AG04450 (cell line): ENCODE measurements at regions not wholly inside any gene's neighbourhood (a gene's known extent, or its start where the extent isn't known, plus 50 kb on each side); places are given as distances from the start of the nearest gene placed in this dataset.
"Not testable (repeated sequence)": the region's sequence is repeated elsewhere in the genome, so short reads cannot be mapped to it uniquely, and the experiment has no call there.

Experiments used
- CTCF ChIA-PET: fragments of 300-600, 350-600 bp; formaldehyde crosslinking; extraction: SDS; loops from one replicate; lab custom pipeline; 2022; ENCODE audit warnings: antibody characterized with exemption, inconsistent platforms; lab: Charles Lee
- POLR2A ChIA-PET: fragments of 350-600 bp; formaldehyde crosslinking; extraction: SDS; loops from one replicate; lab custom pipeline; 2021; ENCODE audit warnings: antibody characterized with exemption, inconsistent platforms; lab: Yijun Ruan, JAX
- DNase-seq: peaks from one replicate; pipeline ENCODE4 v3.0.0-alpha.2; 2011; ENCODE audit warnings: low read depth, low spot score
- H3K27ac ChIP-seq: one replicate; pipeline ENCODE4 v1.5.1; 2012; ENCODE audit warnings: low read depth, low read length, control low read depth
- H3K27me3 ChIP-seq: one replicate; pipeline ENCODE4 v1.6.0; 2012; ENCODE audit warnings: low read length; ENCODE audit not compliant: control insufficient read depth, insufficient read depth
- H3K4me3 ChIP-seq: 2 replicates; pipeline ENCODE4 v1.5.1; 2011; ENCODE audit warnings: mild to moderate bottlenecking, low read depth, low read length, control low read depth
- H3K9me3 ChIP-seq: 2 replicates; pipeline ENCODE4 v1.5.1; 2012; ENCODE audit warnings: low read length; ENCODE audit not compliant: control insufficient read depth, insufficient read depth
- TF ChIP-seq, protein P1 (sequence below): IDR thresholded peaks from 2 replicates; pipeline ENCODE4 v1.5.1; 2011; ENCODE audit warnings: low read depth, low read length, control low read depth, inconsistent platforms

- TF ChIP-seq, protein P1, sequence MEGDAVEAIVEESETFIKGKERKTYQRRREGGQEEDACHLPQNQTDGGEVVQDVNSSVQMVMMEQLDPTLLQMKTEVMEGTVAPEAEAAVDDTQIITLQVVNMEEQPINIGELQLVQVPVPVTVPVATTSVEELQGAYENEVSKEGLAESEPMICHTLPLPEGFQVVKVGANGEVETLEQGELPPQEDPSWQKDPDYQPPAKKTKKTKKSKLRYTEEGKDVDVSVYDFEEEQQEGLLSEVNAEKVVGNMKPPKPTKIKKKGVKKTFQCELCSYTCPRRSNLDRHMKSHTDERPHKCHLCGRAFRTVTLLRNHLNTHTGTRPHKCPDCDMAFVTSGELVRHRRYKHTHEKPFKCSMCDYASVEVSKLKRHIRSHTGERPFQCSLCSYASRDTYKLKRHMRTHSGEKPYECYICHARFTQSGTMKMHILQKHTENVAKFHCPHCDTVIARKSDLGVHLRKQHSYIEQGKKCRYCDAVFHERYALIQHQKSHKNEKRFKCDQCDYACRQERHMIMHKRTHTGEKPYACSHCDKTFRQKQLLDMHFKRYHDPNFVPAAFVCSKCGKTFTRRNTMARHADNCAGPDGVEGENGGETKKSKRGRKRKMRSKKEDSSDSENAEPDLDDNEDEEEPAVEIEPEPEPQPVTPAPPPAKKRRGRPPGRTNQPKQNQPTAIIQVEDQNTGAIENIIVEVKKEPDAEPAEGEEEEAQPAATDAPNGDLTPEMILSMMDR: no peak
- H3K27ac ChIP-seq: no peak overlapping the region
- CTCF ChIA-PET: interaction anchor here (1.0 to 1.3 kb wide), 3 partner anchors 105 to 535 kb away, joined by 3 to 4 read pairs (median 3); no protein-coding TSS in a partner anchor
- DNase-seq: no peak
- POLR2A ChIA-PET: no interaction called here
- H3K9me3 ChIP-seq: no peaks in the 10 kb centered on the region
- no peaks in the 10 kb centered on the region for H3K27me3 ChIP-seq
- no peak overlapping the region for H3K4me3 ChIP-seq
These were observed 270.5 kb downstream of the C12orf75 start for GRCh38 chr12:105600911-105601545.

DNA sequence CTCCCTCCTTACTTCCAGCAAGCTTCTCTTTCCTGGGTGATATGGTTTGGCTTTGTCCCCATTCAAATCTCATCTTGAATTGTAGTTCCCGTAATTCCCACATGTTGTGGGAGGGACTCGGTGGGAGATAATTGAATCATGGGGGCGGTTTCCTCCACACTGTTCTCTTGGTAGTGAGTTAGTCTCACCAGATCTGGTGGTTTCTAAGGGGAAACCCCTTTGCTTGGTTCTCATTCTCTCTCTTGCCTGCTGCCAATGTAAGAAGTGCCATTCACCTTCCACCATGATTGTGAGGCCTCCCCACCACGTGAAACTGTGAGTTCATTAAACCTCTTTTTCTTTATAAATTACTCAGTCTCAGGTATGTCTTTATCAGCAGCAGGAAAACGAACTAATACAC lies 271.8 kb downstream of the C12orf75 start:
- CTCF ChIA-PET: interaction anchor here (1.1 to 1.3 kb wide), 2 partner anchors 104 to 534 kb away, joined by 3 read pairs; no protein-coding TSS in a partner anchor
- H3K9me3 ChIP-seq, H3K4me3 ChIP-seq, DNase-seq, H3K27me3 ChIP-seq, H3K27ac ChIP-seq, POLR2A ChIA-PET: not testable (repeated sequence)

GRCh38 chr12:105604281-105604680 lies 273.8 kb downstream of the C12orf75 start:
- H3K4me3 ChIP-seq, POLR2A ChIA-PET, DNase-seq, H3K9me3 ChIP-seq, H3K27me3 ChIP-seq, H3K27ac ChIP-seq, CTCF ChIA-PET: not testable (repeated sequence)

DNA sequence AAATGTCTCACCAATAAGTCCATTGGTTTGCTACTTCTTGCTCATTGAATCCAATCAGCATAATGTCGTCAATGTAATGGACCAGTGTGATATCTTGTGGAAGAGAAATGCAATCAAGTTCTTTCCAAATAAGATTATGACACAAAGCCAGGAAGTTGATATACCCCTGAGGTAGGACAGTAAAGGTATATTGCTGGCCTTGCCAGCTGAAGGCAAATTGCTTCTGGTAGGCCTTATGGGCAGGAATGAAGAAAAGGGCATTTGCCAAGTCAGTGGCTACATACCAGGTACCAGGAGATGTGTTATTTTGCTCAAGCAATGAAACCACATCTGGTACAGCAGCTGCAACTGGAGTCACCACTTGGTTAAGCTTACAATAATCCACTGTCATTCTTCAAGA lies 276.1 kb downstream of the C12orf75 start:
- CTCF ChIA-PET, H3K27me3 ChIP-seq, H3K27ac ChIP-seq, POLR2A ChIA-PET, DNase-seq, H3K9me3 ChIP-seq, H3K4me3 ChIP-seq: not testable (repeated sequence)

DNA sequence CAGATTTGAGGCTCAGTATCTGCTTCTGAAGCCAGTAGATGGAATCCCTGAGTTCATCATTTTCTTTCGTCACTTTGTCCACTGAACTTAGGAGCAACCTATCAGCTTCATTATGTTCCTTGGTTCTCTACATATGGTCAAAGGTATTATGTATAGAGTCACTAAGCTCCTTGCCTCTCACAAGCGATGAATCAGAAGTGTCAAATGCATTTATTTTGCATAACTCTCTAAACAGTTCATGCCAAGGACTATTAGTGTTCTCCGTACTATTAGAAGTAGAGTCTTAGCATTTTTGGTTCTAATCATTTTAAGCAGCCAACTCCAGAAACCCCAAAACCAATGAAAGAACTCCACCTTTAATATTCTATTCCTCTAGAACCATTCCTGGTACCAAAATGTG lies 278.5 kb downstream of the C12orf75 start:
- H3K9me3 ChIP-seq, H3K27me3 ChIP-seq, POLR2A ChIA-PET, CTCF ChIA-PET, DNase-seq, H3K4me3 ChIP-seq, H3K27ac ChIP-seq: not testable (repeated sequence)

DNA sequence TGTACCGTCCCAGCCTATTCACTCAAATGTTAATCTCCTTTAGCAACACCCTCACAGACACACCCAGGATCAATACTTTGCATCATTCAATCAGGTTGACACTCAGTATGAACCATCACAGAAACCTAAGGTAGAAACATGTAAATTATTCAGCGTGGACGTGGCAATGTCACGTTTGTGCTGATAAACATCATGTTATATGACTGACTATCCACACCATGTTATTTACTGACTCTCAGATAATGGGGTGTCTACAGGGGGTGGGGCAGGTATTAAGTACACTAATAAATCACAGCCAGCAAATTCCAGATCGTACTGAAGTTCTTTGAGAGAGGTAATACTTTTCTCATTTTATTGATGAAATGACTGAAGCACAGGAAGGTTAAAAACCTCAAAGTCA lies 280.0 kb downstream of the C12orf75 start:
- CTCF ChIA-PET: no interaction called here

GRCh38 chr12:105611340-105611739 lies 280.8 kb downstream of the C12orf75 start:
- no peaks in the 10 kb centered on the region for H3K9me3 ChIP-seq
- no peak overlapping the region for H3K27ac ChIP-seq
- H3K27me3 ChIP-seq: peaks cover 2% of the 10 kb centered on the region
- ChIA-PET POLR2A (no interaction called here), CTCF (no interaction called here)
- H3K4me3 ChIP-seq: no peak overlapping the region
- TF ChIP-seq, protein P1: no peak
- DNase-seq: no peak

More for the DNA sequence above, 280.0 kb downstream of the C12orf75 start:
- Histone ChIP-seq H3K27me3 (peaks cover 2% of the 10 kb centered on the region), H3K27ac (no peak overlapping the region), H3K4me3 (no peak overlapping the region), H3K9me3 (no peaks in the 10 kb centered on the region)
- POLR2A ChIA-PET: no interaction called here
- TF ChIP-seq, protein P1: no peak
- no peak for DNase-seq
